Stimulated activated naive CD8-positive, alpha-beta T cell treated with anti-CD3 and anti-CD28 coated beads, Interleukin-15, Interleukin-2, amounts not matched to agents 100 ng/mL and 50 ng/mL, for 24 hours (primary cell): ENCODE measurements at regions not wholly inside any gene's neighbourhood (a gene's known extent, or its start where the extent isn't known, plus 50 kb on each side); places are given as distances from the start of the nearest gene placed in this dataset.

Experiments used
- H3K27ac Mint-ChIP-seq: one replicate; pipeline ENCODE4 v1.8.0; 2021; ENCODE audit warnings: mild to moderate bottlenecking, mixed read lengths
- H3K27me3 Mint-ChIP-seq: one replicate; pipeline ENCODE4 v1.8.0; 2021; ENCODE audit warnings: mixed read lengths
- H3K36me3 Mint-ChIP-seq: one replicate; pipeline ENCODE4 v1.8.0; 2021; ENCODE audit warnings: low read depth, mixed read lengths
- H3K4me1 Mint-ChIP-seq: one replicate; pipeline ENCODE4 v1.8.0; 2021; ENCODE audit warnings: low read depth, mixed read lengths
- H3K4me3 Mint-ChIP-seq: one replicate; pipeline ENCODE4 v1.8.0; 2021; ENCODE audit warnings: mild to moderate bottlenecking, mixed read lengths
- H3K9me3 Mint-ChIP-seq: one replicate; pipeline ENCODE4 v1.8.0; 2021; ENCODE audit warnings: mixed read lengths

GRCh38 chr2:217256251-217256650, 396.4 kb upstream of the TNP1 start:
- Mint-ChIP-seq H3K4me3 (no peak overlapping the region), H3K9me3 (no peaks in the 10 kb centered on the region), H3K4me1 (no peaks in the 10 kb centered on the region), H3K27me3 (peaks cover 25% of the 10 kb centered on the region), H3K36me3 (no peaks in the 10 kb centered on the region), H3K27ac (no peak overlapping the region)

- Mint-ChIP-seq H3K4me1 (no peaks in the 10 kb centered on the region), H3K27ac (no peak overlapping the region), H3K9me3 (no peaks in the 10 kb centered on the region), H3K4me3 (no peak overlapping the region), H3K27me3 (peaks cover 17% of the 10 kb centered on the region), H3K36me3 (no peaks in the 10 kb centered on the region)
Measured at GRCh38 chr2:217254111-217254510, 394.2 kb upstream of the TNP1 start.

GRCh38 chr2:217252181-217252580, 392.3 kb upstream of the TNP1 start:
- peaks cover 17% of the 10 kb centered on the region for H3K27me3 Mint-ChIP-seq
- no peaks in the 10 kb centered on the region for H3K36me3 Mint-ChIP-seq
- no peaks in the 10 kb centered on the region for H3K9me3 Mint-ChIP-seq
- no peak overlapping the region for H3K4me3 Mint-ChIP-seq
- H3K4me1 Mint-ChIP-seq, result no peaks in the 10 kb centered on the region
- no peak overlapping the region for H3K27ac Mint-ChIP-seq

- Mint-ChIP-seq H3K36me3 (no peaks in the 10 kb centered on the region), H3K9me3 (no peaks in the 10 kb centered on the region), H3K27me3 (peaks cover 13% of the 10 kb centered on the region), H3K27ac (no peak overlapping the region), H3K4me1 (peaks cover 10% of the 10 kb centered on the region), H3K4me3 (no peak overlapping the region)
Measured at GRCh38 chr2:217250013-217250524, 390.2 kb upstream of the TNP1 start.

GRCh38 chr2:217249121-217250012, 389.5 kb upstream of the TNP1 start:
- Mint-ChIP-seq H3K4me1 (peaks cover 10% of the 10 kb centered on the region), H3K27me3 (peaks cover 20% of the 10 kb centered on the region), H3K36me3 (no peaks in the 10 kb centered on the region), H3K9me3 (no peaks in the 10 kb centered on the region), H3K27ac (no peak overlapping the region), H3K4me3 (no peak overlapping the region)

- H3K4me1 Mint-ChIP-seq, result peaks cover 10% of the 10 kb centered on the region
- no peaks in the 10 kb centered on the region for H3K9me3 Mint-ChIP-seq
- no peaks in the 10 kb centered on the region for H3K36me3 Mint-ChIP-seq
- no peak overlapping the region for H3K27ac Mint-ChIP-seq
- H3K27me3 Mint-ChIP-seq, result peaks cover 16% of the 10 kb centered on the region
- no peak overlapping the region for H3K4me3 Mint-ChIP-seq
Measured at GRCh38 chr2:217248312-217248935, 388.6 kb upstream of the TNP1 start.

- no peak overlapping the region for H3K4me3 Mint-ChIP-seq
- no peaks in the 10 kb centered on the region for H3K9me3 Mint-ChIP-seq
- no peaks in the 10 kb centered on the region for H3K36me3 Mint-ChIP-seq
- no peak overlapping the region for H3K27ac Mint-ChIP-seq
- H3K4me1 Mint-ChIP-seq, result peaks cover 10% of the 10 kb centered on the region
- peaks cover 21% of the 10 kb centered on the region for H3K27me3 Mint-ChIP-seq
Measured at GRCh38 chr2:217247476-217247875, 387.6 kb upstream of the TNP1 start.

- Mint-ChIP-seq H3K27me3 (peaks cover 18% of the 10 kb centered on the region), H3K36me3 (no peaks in the 10 kb centered on the region), H3K4me1 (peaks cover 10% of the 10 kb centered on the region), H3K27ac (no peak overlapping the region), H3K4me3 (no peak overlapping the region), H3K9me3 (no peaks in the 10 kb centered on the region)
Measured at GRCh38 chr2:217246108-217246507, 386.2 kb upstream of the TNP1 start.

GRCh38 chr2:217244815-217245214, 385.0 kb upstream of the TNP1 start:
- peaks cover 23% of the 10 kb centered on the region for H3K27me3 Mint-ChIP-seq
- H3K4me3 Mint-ChIP-seq, result no peak overlapping the region

GRCh38 chr2:217242947-217243346, 383.1 kb upstream of the TNP1 start:
- H3K27me3 Mint-ChIP-seq, result peaks cover 34% of the 10 kb centered on the region
- H3K4me3 Mint-ChIP-seq, result no peak overlapping the region
- no peaks in the 10 kb centered on the region for H3K36me3 Mint-ChIP-seq
- no peak overlapping the region for H3K27ac Mint-ChIP-seq
- no peaks in the 10 kb centered on the region for H3K9me3 Mint-ChIP-seq
- H3K4me1 Mint-ChIP-seq, result peaks cover 10% of the 10 kb centered on the region

More at GRCh38 chr2:217244815-217245214, 385.0 kb upstream of the TNP1 start:
- H3K36me3 Mint-ChIP-seq, result no peaks in the 10 kb centered on the region
- peaks cover 10% of the 10 kb centered on the region for H3K4me1 Mint-ChIP-seq
- H3K9me3 Mint-ChIP-seq, result no peaks in the 10 kb centered on the region
- no peak overlapping the region for H3K27ac Mint-ChIP-seq

- Mint-ChIP-seq H3K4me3 (no peak overlapping the region), H3K27ac (no peak overlapping the region), H3K9me3 (peaks cover 6% of the 10 kb centered on the region), H3K4me1 (no peaks in the 10 kb centered on the region), H3K27me3 (peaks cover 29% of the 10 kb centered on the region), H3K36me3 (no peaks in the 10 kb centered on the region)
Measured at GRCh38 chr2:217231724-217232123, 371.9 kb upstream of the TNP1 start.

GRCh38 chr2:217231212-217231611, 371.3 kb upstream of the TNP1 start:
- Mint-ChIP-seq H3K27ac (no peak overlapping the region), H3K4me3 (no peak overlapping the region), H3K36me3 (no peaks in the 10 kb centered on the region), H3K27me3 (peaks cover 24% of the 10 kb centered on the region), H3K4me1 (no peaks in the 10 kb centered on the region), H3K9me3 (peaks cover under 1% of the 10 kb centered on the region)

- Mint-ChIP-seq H3K4me1 (peaks cover 19% of the 10 kb centered on the region), H3K27ac (no peak overlapping the region), H3K4me3 (no peak overlapping the region), H3K27me3 (peaks cover 21% of the 10 kb centered on the region), H3K36me3 (peaks cover 13% of the 10 kb centered on the region), H3K9me3 (peaks cover under 1% of the 10 kb centered on the region)
Measured at GRCh38 chr2:217228732-217229131, 368.9 kb upstream of the TNP1 start.

GRCh38 chr2:217227794-217228193, 367.9 kb upstream of the TNP1 start:
- H3K27ac Mint-ChIP-seq, result no peak overlapping the region
- no peak overlapping the region for H3K4me3 Mint-ChIP-seq
- H3K9me3 Mint-ChIP-seq, result peaks cover 3% of the 10 kb centered on the region
- H3K27me3 Mint-ChIP-seq, result peaks cover 21% of the 10 kb centered on the region
- H3K36me3 Mint-ChIP-seq, result peaks cover 17% of the 10 kb centered on the region
- peaks cover 29% of the 10 kb centered on the region for H3K4me1 Mint-ChIP-seq

GRCh38 chr2:217225596-217225995, 365.7 kb upstream of the TNP1 start:
- no peak overlapping the region for H3K27ac Mint-ChIP-seq
- peaks cover 23% of the 10 kb centered on the region for H3K36me3 Mint-ChIP-seq
- H3K4me3 Mint-ChIP-seq, result no peak overlapping the region
- peaks cover 18% of the 10 kb centered on the region for H3K27me3 Mint-ChIP-seq
- peaks cover 45% of the 10 kb centered on the region for H3K4me1 Mint-ChIP-seq
- peaks cover 3% of the 10 kb centered on the region for H3K9me3 Mint-ChIP-seq
